GM19455 (cell line): ENCODE measurements at regions not wholly inside any gene's neighbourhood (a gene's known extent, or its start where the extent isn't known, plus 50 kb on each side); places are given as distances from the start of the nearest gene placed in this dataset.
"Not testable (repeated sequence)": the region's sequence is repeated elsewhere in the genome, so short reads cannot be mapped to it uniquely, and the experiment has no call there.

ENCODE experiments used
- ATAC-seq: cut with Tn5 transposase; IDR thresholded peaks from one replicate; pipeline ENCODE4 v1.9.1; 2021; ENCODE audit not compliant: unreplicated experiment

GRCh38 chr5:15105799-15106393, 234.3 kb upstream of the ANKH start:
- ATAC-seq = peak; percentile 93

GRCh38 chr5:15103864-15104263, 232.3 kb upstream of the ANKH start:
- no peak for ATAC-seq

- ATAC-seq = no peak
These were observed 231.6 kb upstream of the ANKH start for GRCh38 chr5:15103130-15103529.

DNA sequence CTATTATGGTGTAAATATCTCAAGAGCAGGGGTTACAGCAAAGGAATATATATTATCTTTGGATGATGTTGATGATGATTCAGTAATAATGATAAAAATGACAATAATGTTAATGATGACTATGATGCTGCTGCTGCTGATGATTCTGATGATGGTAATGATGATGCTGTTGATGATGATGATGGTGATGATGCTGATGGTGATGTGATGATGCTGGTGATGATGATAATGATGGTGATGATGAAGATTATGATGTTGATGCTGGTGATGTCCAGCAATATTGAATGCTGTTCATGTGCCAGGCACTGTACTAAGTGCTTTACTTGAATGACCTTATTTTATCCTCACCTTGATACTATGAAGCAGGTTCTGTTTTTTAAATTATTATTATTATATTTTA, 226.0 kb upstream of the ANKH start:
- ATAC-seq = no peak

- not testable (repeated sequence) for ATAC-seq
These were observed 225.1 kb upstream of the ANKH start for GRCh38 chr5:15096686-15097085.

- ATAC-seq = no peak
These were observed 221.2 kb upstream of the ANKH start for GRCh38 chr5:15092801-15093200.

DNA sequence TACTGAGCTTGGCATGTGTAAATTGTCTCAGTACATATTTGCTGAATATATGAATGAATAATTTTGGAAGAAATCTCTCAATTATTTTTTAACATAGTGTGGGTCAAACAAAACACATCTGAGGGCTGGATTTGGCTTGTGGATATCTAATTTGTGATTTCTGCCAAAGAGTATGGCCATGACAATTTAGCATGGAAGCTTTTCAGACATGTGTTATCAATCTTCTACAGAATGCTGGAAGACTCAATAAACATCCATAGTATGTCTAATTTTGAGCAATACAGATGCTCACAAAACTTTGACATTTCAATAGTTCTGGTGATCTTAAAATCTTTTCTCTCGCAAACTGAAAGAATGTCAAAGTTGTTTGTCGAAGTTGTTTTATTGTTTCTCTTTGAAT, 214.1 kb upstream of the ANKH start:
- ATAC-seq = no peak

DNA sequence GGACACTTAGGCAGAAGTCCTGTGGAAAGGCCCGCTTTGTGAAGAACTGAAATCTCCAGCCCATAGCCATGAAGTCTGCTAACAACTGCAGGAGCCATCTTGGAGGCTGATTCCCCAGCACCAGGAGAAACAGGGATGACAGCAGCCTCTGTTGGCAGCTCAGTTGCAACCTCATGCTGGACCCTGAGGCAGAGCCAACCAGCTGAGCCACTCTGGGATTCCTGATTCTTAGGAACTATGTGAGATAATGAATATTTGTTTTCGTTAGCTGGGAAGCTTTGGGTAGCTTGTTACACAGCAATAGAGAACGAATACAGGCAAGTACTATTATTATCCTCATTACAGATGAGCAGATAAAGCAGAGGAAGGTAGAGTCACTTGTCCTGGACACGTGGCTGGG, 210.5 kb upstream of the ANKH start:
- no peak for ATAC-seq

- no peak for ATAC-seq
These were observed 208.6 kb upstream of the ANKH start for GRCh38 chr5:15080219-15080618.

DNA sequence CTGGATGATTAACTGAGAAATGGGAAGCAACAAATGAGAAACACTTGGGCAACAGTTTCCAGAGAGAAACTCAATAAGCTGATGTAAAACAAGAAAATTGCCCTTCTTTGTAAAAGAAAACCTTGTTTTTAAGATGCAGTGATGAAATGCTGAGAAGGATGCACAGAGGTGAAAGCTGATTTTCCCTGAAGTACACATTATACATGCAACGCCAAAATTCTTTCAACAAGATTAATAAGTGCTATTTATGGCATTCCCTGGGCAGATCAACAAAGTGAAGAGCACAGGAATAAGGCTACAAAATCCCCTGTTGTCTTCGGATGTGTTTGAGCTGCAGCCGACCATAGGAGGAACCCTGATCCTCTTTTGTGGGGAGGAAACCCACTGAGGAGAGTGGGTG, 208.0 kb upstream of the ANKH start:
- no peak for ATAC-seq

DNA sequence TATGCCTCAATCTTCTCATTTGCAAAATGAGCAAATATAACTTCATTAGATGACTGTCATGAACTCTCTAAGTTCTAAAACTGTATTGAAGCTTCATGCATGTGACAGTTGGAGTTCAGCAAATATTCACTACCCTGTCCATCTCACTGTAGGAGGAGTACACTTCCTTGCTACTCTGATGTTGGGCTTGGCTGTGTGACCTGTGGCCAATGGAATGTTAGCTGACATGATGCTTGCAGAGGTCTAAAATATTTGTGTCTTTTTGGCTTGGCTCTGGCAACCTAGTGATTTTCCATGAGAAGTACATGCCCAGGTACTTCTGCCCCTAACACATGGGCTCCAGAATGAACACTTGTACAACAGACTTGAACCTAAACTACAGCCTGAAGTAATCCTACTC, 203.1 kb upstream of the ANKH start:
- no peak for ATAC-seq

DNA sequence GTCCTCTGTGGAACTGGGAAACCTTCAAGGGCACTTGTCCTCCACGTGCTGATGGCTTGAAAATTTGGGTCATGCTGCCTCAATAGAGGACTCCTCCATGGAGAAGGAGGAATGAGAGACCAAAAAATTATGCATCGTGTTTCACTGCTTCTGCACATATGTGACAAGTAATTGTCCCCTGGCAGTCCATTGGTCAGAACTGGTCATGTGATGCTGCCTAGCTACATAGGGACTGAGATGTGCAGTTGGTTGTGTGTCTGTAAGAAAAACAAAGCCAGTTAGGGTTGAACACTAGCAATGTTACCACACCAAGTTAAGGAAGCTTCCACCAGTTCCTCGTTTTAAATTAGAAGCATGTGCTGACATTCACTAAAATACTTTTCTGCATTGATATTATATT, 201.9 kb upstream of the ANKH start:
- no peak for ATAC-seq

- ATAC-seq = no peak
These were observed 199.3 kb upstream of the ANKH start for GRCh38 chr5:15070907-15071306.

DNA sequence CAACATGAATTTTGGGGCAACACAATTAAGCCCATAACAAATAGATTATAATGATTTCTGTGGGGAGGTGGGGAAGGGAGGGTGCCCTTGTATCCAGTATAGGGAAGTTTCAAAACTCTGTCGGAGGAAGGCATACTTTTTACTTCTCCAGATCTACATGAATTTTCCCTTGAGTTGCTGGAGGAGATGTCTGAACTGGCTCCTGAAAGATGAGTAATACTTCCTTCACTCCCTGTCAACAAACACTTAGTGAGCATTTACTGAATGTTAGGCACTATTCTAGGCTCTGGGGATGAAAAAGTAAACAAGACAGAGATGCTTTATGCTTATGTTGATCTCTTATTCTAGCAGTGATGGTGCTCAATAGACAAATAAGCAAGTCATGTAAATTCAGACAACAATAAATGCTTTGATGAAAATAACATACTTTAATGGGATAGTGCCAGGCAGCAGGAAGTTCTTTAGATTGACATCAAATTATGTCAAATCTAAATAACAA, 197.9 kb upstream of the ANKH start:
- no peak for ATAC-seq

DNA sequence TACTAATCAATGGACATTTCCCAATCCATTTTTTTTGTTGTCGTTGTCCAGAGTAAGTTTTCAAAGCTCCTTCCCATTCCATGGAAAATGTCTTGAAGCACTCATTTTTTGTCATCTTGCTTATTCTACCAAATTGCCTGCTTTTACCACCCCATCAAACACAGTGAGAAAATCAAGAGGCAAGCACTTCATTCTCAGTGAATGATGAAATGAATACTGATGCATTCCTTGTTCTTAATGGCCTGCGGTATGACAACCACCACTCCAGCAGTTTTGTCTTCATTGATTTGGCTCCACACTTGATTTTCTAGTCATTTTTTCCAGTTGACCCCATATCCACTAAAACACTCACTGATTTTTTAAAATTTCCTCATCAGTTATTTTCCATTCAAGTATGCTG, 193.5 kb upstream of the ANKH start:
- no peak for ATAC-seq

GRCh38 chr5:15064396-15064795, 192.8 kb upstream of the ANKH start:
- no peak for ATAC-seq

GRCh38 chr5:15056988-15057592, 185.5 kb upstream of the ANKH start:
- ATAC-seq = no peak

GRCh38 chr5:15044521-15044920, 172.9 kb upstream of the ANKH start:
- no peak for ATAC-seq

- ATAC-seq = no peak
These were observed 165.8 kb upstream of the ANKH start for GRCh38 chr5:15037247-15037908.

- ATAC-seq = no peak
These were observed 162.8 kb upstream of the ANKH start for GRCh38 chr5:15034379-15034778.

DNA sequence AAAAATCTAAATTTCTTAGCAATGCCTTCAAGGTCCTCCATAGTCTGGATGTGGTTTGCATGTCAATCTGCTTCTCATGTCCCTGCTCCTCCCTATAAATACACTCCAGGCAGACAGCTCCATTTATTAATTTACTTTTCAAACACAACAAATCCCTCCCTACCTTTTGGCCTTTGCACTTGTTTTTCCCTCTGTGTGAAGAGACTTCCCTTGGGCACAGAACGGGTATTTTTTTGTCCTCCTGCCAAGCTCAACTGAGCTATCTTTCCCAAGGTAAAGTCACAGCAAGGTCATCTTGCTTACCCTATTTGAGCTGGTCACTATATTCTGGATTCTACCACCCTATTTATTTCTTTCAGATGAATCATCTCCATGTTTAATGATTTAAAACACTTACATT, 159.6 kb upstream of the ANKH start:
- no peak for ATAC-seq

- no peak for ATAC-seq
These were observed 156.2 kb upstream of the ANKH start for GRCh38 chr5:15027764-15028163.

- ATAC-seq = no peak
These were observed 155.4 kb upstream of the ANKH start for GRCh38 chr5:15026944-15027343.
